Vagina (tissue), 2 donors: ENCODE measurements at regions not wholly inside any gene's neighbourhood (a gene's known extent, or its start where the extent isn't known, plus 50 kb on each side); places are given as distances from the start of the nearest gene placed in this dataset.

Experiments
- POLR2A ChIP-seq, 2 donors: fragments of 450-650 bp; IDR thresholded peaks; one replicate each; pipeline ENCODE4 v1.6.1; 2017; ENCODE audit warnings: antibody characterized with exemption in 2 of 2, mild to moderate bottlenecking in 2 of 2, moderate library complexity in 2 of 2
- POLR2AphosphoS5 ChIP-seq, 2 donors: sonication (generic); formaldehyde crosslinking; IDR thresholded peaks; one replicate each; pipeline ENCODE4 v1.9.0; 2017; ENCODE audit warnings: antibody characterized with exemption in 2 of 2, mild to moderate bottlenecking in 2 of 2, low read depth in 1 of 2; ENCODE audit not compliant: insufficient read depth in 1 of 2
- TF ChIP-seq, protein P1 (sequence below), 3 experiments: fragments of 450-650 bp in 2 of 3; fragments of 200-600 bp in 1 of 3; sonication (generic) in 1 of 3; IDR thresholded peaks; one replicate each; pipeline ENCODE4 v1.5.1; 2017 to 2019; ENCODE audit warnings: antibody characterized with exemption in 3 of 3, mild to moderate bottlenecking in 2 of 3, moderate library complexity in 2 of 3

DNA sequence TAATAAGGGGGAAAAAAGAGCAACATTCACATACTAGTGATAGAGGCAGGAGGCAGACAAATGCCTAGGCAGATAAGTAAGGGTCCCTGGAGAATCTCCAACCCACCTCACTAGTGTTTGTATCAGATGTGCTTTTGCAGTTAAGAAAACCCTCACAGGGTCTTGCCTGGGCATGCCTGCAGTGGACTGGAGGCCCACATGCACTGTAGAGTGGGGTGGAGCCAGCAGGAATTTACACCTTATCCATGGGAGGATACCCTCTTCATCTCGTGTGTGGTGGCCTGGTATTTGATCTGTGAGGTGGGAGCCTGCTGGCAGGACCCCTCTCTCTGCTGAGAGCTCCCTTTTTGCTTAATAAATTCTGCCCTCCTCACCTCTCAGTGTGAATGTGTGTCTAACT is 238.0 kb upstream of the SLC16A7 start:
- TF ChIP-seq, protein P1, sequence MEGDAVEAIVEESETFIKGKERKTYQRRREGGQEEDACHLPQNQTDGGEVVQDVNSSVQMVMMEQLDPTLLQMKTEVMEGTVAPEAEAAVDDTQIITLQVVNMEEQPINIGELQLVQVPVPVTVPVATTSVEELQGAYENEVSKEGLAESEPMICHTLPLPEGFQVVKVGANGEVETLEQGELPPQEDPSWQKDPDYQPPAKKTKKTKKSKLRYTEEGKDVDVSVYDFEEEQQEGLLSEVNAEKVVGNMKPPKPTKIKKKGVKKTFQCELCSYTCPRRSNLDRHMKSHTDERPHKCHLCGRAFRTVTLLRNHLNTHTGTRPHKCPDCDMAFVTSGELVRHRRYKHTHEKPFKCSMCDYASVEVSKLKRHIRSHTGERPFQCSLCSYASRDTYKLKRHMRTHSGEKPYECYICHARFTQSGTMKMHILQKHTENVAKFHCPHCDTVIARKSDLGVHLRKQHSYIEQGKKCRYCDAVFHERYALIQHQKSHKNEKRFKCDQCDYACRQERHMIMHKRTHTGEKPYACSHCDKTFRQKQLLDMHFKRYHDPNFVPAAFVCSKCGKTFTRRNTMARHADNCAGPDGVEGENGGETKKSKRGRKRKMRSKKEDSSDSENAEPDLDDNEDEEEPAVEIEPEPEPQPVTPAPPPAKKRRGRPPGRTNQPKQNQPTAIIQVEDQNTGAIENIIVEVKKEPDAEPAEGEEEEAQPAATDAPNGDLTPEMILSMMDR (IDR thresholded peaks at IDR 0.05), result no peak
- TF ChIP-seq POLR2AphosphoS5 (IDR thresholded peaks at IDR 0.05; ENCODE audit: insufficient read depth in 1 of 2, low read depth in 1 of 2) (no peak), POLR2A (IDR thresholded peaks at IDR 0.05) (no peak)
